Kidney (tissue), 13 donors: ENCODE measurements at regions not wholly inside any gene's neighbourhood (a gene's known extent, or its start where the extent isn't known, plus 50 kb on each side); places are given as distances from the start of the nearest gene placed in this dataset.
A peak's percentile ranks its signal among the peaks of the same experiment; 100 is the strongest.

Experiments used
- DNase-seq, 5 donors: peaks; one replicate each; pipeline ENCODE4 v3.0.0-alpha.2; 2013 to 2020
- FAIRE-seq: peaks from 2 replicates; lab custom pipeline; 2012; peaks lifted over from hg19 to GRCh38; lab: Jason Lieb, UNC
- H3K27ac ChIP-seq, 2 donors: one replicate each; pipeline ENCODE4 v1.7.0; 2013; ENCODE audit warnings: low read depth in 2 of 2, low read length in 2 of 2, inconsistent platforms in 1 of 2
- H3K27me3 ChIP-seq: one replicate; pipeline ENCODE4 v1.7.1; 2013; ENCODE audit warnings: low read length, inconsistent platforms; ENCODE audit not compliant: control insufficient read depth, insufficient read depth
- H3K36me3 ChIP-seq, 3 donors: one replicate each; pipeline versions ENCODE4 v1.7.0 to v1.7.1; 2013; ENCODE audit warnings: low read length in 3 of 3, control low read depth in 1 of 3, inconsistent platforms in 1 of 3; ENCODE audit not compliant: insufficient read depth in 3 of 3, control insufficient read depth in 2 of 3
- H3K4me1 ChIP-seq, 3 donors: one replicate each; pipeline versions ENCODE4 v1.7.0 to v1.7.1; 2013; ENCODE audit warnings: low read length in 3 of 3, inconsistent platforms in 1 of 3, low read depth in 1 of 3; ENCODE audit not compliant: control insufficient read depth in 2 of 3, insufficient read depth in 2 of 3
- H3K4me3 ChIP-seq, 3 donors: one replicate each; pipeline versions ENCODE4 v1.7.0 to v1.8.1; 2013; ENCODE audit warnings: low read length in 3 of 3, control low read depth in 1 of 3, inconsistent platforms in 1 of 3
- H3K9ac ChIP-seq, 3 donors: one replicate each; pipeline versions ENCODE4 v1.7.0 to v1.7.1; 2013; ENCODE audit warnings: low read length in 3 of 3, control low read depth in 1 of 3, inconsistent platforms in 1 of 3
- H3K9me3 ChIP-seq, 3 donors: one replicate each; pipeline versions ENCODE4 v1.7.0 to v1.7.1; 2013; ENCODE audit warnings: low read length in 3 of 3, control low read depth in 1 of 3, inconsistent platforms in 1 of 3; ENCODE audit not compliant: control insufficient read depth in 2 of 3, insufficient read depth in 1 of 3
- CTCF ChIP-seq: IDR thresholded peaks from 3 replicates; pipeline ENCODE4 v1.5.1; 2012; ENCODE audit warnings: mild to moderate bottlenecking, moderate library complexity, borderline replicate concordance; ENCODE audit not compliant: insufficient read depth; ENCODE audit errors: extremely low read depth
- intact Hi-C: fragments of 100-400 bp; cut with DNase I; formaldehyde crosslinking; loops from one replicate; pipeline ENCODE4 v1.11.1; 2022
- donor health status: control.
- donor health status: control.
- donor health status: control.
- donor health status: control.
- donor health status: control.
- donor health status: DM: yes; HTN: yes; CAD: no.
- donor health status: Normal renal cell carcinoma (clear cell type).

GRCh38 chrX:69299285-69299684 is 134.0 kb upstream of the PJA1 start:
- no peak overlapping the region for H3K27ac ChIP-seq
- no peak for TF ChIP-seq CTCF
- no peaks in the 10 kb centered on the region for H3K9me3 ChIP-seq
- DNase-seq (no peak), FAIRE-seq (no peak)
- H3K36me3 ChIP-seq: no peaks in the 10 kb centered on the region
- H3K4me3 ChIP-seq: no peak overlapping the region
- H3K9ac ChIP-seq: no peak overlapping the region
- H3K27me3 ChIP-seq: no peaks in the 10 kb centered on the region
- H3K4me1 ChIP-seq: no peaks in the 10 kb centered on the region
- intact Hi-C loops: no loop called here

- intact Hi-C loops: no loop called here
- no peaks in the 10 kb centered on the region for H3K36me3 ChIP-seq
- TF ChIP-seq CTCF: no peak
- FAIRE-seq: no peak
- DNase-seq: no peak
- H3K4me3 ChIP-seq: no peak overlapping the region
- H3K4me1 ChIP-seq: no peaks in the 10 kb centered on the region
- H3K27ac ChIP-seq: no peak overlapping the region
- H3K9ac ChIP-seq: no peak overlapping the region
- H3K27me3 ChIP-seq: no peaks in the 10 kb centered on the region
- no peaks in the 10 kb centered on the region for H3K9me3 ChIP-seq
Measured at GRCh38 chrX:69298466-69299140, 133.3 kb upstream of the PJA1 start.

- no peak overlapping the region for H3K9ac ChIP-seq
- H3K27me3 ChIP-seq: no peaks in the 10 kb centered on the region
- no peak overlapping the region for H3K27ac ChIP-seq
- DNase-seq: peak in 1 of 5 donors; percentile 37
- H3K9me3 ChIP-seq: no peaks in the 10 kb centered on the region
- intact Hi-C loops: no loop called here
- no peak for TF ChIP-seq CTCF
- no peaks in the 10 kb centered on the region for H3K4me1 ChIP-seq
- H3K36me3 ChIP-seq: no peaks in the 10 kb centered on the region
- no peak overlapping the region for H3K4me3 ChIP-seq
- FAIRE-seq: no peak
Measured at GRCh38 chrX:69297506-69297905, 132.3 kb upstream of the PJA1 start.
